ENCODE measurements at regions not wholly inside any gene's neighbourhood (a gene's known extent, or its start where the extent isn't known, plus 50 kb on each side); places are given as distances from the start of the nearest gene placed in this dataset.

- TF ChIP-seq MAX (IDR thresholded peaks at IDR 0.05) (no peak), RXRA (IDR thresholded peaks at IDR 0.05; ENCODE audit: insufficient read depth, low read depth, low read length) (no peak), CTCF (IDR thresholded peaks at IDR 0.05; ENCODE audit: control extremely low read depth in 1 of 3, insufficient read depth in 1 of 3, low read depth in 1 of 3, low read length in 3 of 3) (no peak), POLR2A (IDR thresholded peaks at IDR 0.05; ENCODE audit: control extremely low read depth in 1 of 2, low read depth in 2 of 2, low read length in 2 of 2) (no peak), HDAC2 (IDR thresholded peaks at IDR 0.05; ENCODE audit: borderline replicate concordance in 1 of 2, low read depth in 2 of 2, low read length in 2 of 2) (no peak), EP300 (IDR thresholded peaks at IDR 0.05; ENCODE audit: borderline replicate concordance in 1 of 2, low read depth in 2 of 2, low read length in 2 of 2) (no peak)
Observed at GRCh38 chr3:76788206-76788605, 251.7 kb upstream of the ROBO2 start.

Data from H1 (cell line).